HG03066 (cell line): ENCODE measurements at regions not wholly inside any gene's neighbourhood (a gene's known extent, or its start where the extent isn't known, plus 50 kb on each side); places are given as distances from the start of the nearest gene placed in this dataset.
"Not testable (repeated sequence)": the region's sequence is repeated elsewhere in the genome, so short reads cannot be mapped to it uniquely, and the experiment has no call there.

Experiments used
- ATAC-seq: cut with Tn5 transposase; IDR thresholded peaks from one replicate; pipeline ENCODE4 v1.9.1; 2021; ENCODE audit warnings: low read depth; ENCODE audit not compliant: unreplicated experiment

- ATAC-seq, result no peak
Measured at GRCh38 chr11:82539669-82540068, 194.0 kb downstream of the FAM181B start.

DNA sequence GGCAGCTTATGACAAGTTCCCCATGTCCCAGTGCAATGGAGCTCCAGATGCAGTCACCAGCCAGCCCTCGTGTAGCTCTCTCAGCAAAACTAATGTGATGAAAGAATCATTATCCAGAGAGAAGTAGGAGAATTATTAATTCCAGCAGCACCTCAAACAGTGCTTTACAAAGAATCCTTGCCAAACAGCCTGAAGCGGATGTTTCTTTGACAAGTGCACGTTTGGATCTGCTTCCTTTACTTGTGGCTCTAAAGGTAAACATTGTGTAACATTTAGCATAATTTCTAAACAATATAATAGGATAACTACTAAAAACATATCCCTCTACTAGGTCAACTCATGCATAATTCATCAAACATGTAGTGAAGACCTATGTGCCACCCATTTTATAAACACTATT lies 197.0 kb downstream of the FAM181B start:
- ATAC-seq, result no peak

GRCh38 chr11:82533628-82534327 lies 199.9 kb downstream of the FAM181B start:
- ATAC-seq, result no peak

- ATAC-seq, result no peak
Measured at GRCh38 chr11:82529936-82530335, 203.7 kb downstream of the FAM181B start.

DNA sequence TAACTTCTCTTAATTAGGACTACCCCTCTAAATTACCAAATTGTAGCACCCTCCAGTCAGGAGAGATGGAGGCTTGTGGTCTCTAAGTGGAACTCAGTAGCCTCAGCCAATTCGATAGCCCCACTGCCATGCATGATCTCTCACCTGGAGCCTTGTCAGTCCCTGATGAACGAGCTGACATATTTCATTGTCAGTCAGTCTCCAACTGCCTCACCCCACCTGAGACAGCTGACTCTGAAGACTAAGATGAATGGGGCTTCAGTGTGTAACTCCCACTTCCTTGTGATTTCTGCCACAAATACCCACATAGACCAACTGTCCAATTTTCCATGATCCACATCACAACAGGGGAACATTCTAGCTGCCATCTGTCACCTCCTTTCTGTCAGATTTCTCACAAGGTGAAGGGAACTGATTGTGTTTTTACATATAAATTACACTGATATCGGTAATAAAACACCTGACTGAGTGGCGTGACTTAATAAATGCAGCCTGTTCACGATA lies 206.5 kb downstream of the FAM181B start:
- ATAC-seq, result no peak

- no peak for ATAC-seq
Measured at GRCh38 chr11:82523141-82523540, 210.5 kb downstream of the FAM181B start.

GRCh38 chr11:82521427-82521826 lies 212.2 kb downstream of the FAM181B start:
- no peak for ATAC-seq

- ATAC-seq, result no peak
Measured at GRCh38 chr11:82507288-82507687, 226.4 kb downstream of the FAM181B start.

DNA sequence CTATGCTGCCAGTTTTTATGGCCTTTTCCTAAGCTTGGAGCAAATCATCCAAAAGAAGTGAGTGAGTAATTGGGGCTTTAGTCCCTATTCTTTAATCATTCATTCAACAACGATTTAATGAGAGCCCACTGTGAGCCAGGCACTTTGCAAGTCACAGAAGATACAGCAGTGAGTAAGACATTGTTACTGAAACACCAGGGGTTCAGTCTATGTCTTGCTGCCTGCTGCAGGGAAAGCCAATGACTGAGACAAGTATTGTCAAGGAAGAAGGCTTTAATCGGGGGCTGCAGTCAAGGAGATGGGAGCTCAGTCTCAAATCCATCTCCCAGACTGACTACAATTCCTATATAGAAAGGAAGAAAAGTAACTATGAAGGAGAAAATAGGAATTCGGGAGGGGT lies 228.3 kb downstream of the FAM181B start:
- no peak for ATAC-seq

DNA sequence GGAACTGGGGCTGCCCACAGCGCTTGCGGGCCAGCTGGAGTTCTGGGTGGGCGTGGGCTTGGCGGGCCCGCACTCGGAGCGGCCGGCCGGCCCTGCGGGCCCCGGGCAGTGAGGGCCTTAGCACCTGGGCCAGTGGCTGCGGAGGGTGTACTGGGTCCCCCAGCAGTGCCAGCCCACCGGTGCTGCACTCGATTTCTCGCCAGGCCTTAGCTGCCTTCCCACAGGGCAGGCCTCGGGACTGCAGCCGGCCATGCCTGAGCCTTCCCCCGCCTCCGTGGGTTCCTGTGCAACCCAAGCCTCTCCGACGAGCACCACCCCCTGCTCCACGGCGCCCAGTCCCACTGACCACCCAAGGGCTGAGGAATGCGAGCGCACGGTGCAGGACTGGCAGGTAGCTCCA lies 232.5 kb downstream of the FAM181B start:
- ATAC-seq, result not testable (repeated sequence)

GRCh38 chr11:82494988-82495432 lies 238.7 kb downstream of the FAM181B start:
- ATAC-seq, result peak; percentile 63

DNA sequence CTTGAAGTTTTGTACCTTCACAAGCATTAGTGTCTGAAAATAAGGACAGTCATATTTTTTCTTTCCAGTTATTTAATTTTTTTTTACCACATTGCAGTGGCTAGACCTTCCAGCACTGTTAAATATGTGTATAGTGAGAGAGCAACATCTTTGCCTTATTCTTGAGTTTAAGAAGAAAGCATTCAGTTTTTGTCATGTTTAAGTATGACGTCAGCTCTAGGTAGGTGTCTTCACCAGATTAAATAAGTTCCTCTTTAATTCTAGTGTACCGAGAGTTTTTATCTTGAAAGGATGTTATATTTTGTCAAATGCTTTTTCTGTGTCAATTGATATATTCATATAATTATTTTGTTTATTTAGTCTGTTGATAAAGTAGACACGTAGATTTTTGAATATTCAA lies 258.8 kb downstream of the FAM181B start:
- no peak for ATAC-seq

DNA sequence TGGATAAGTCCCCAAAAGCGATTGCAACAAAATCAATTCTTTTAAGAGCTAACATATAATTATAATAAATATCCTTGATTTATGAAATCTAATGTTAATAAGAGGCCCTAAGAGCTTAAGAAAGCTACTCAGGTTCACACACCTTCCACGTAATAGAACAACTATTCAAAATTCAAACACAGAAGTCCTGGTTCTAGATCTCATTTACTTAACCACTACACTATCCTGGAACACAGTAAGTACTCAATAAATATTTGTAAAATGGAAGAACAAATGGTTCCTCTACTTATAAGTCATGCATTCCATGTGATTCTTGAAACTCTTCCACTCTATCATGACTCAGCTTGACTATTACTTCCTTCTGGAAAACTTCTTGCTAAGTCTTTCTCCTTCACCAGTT lies 268.2 kb downstream of the FAM181B start:
- no peak for ATAC-seq

GRCh38 chr11:82462608-82463242 lies 270.9 kb downstream of the FAM181B start:
- no peak for ATAC-seq

GRCh38 chr11:82458761-82459160 lies 274.9 kb downstream of the FAM181B start:
- no peak for ATAC-seq

GRCh38 chr11:82458147-82458546 lies 275.5 kb downstream of the FAM181B start:
- no peak for ATAC-seq

- ATAC-seq, result no peak
Measured at GRCh38 chr11:82450996-82451395, 282.7 kb downstream of the FAM181B start.

- ATAC-seq, result no peak
Measured at GRCh38 chr11:82406611-82407010, 327.1 kb downstream of the FAM181B start.

DNA sequence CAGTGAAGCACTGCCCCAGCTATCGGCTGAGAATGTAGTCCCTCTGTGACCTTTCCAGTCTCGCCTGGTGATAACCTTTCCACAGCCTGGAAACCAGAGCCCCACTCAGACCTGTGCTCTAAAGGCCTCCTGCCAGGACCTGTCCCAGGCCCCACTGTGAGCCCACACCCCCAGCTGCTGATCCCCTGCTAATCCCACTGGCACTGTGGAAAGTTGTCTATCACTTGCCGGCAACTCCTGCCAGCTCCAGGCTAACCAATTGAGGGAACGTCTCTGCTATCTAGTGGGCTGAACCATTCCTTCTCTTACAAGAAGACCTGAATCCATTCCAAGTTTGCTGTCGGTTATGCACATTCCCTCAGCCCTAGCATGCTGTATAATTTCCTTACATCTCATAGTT lies 328.2 kb downstream of the FAM181B start:
- ATAC-seq, result no peak

- no peak for ATAC-seq
Measured at GRCh38 chr11:82404981-82405380, 328.7 kb downstream of the FAM181B start.

- ATAC-seq, result no peak
Measured at GRCh38 chr11:82403640-82404305, 329.9 kb downstream of the FAM181B start.
